Testis (tissue), 2 donors: ENCODE measurements at regions not wholly inside any gene's neighbourhood (a gene's known extent, or its start where the extent isn't known, plus 50 kb on each side); places are given as distances from the start of the nearest gene placed in this dataset.

Experiments
- DNase-seq: peaks from one replicate; pipeline ENCODE4 v3.0.0-alpha.2; 2019
- H3K27ac ChIP-seq, 2 donors: fragments of 200-600 bp; sonication (generic); one replicate each; pipeline ENCODE4 v1.5.1; 2019
- H3K27me3 ChIP-seq: fragments of 200-600 bp; sonication (generic); one replicate; pipeline ENCODE4 v1.5.1; 2019
- H3K36me3 ChIP-seq: fragments of 200-600 bp; sonication (generic); one replicate; pipeline ENCODE4 v1.5.1; 2017; ENCODE audit warnings: low read depth; ENCODE audit errors: missing control alignments
- H3K4me1 ChIP-seq: fragments of 200-600 bp; sonication (generic); one replicate; pipeline ENCODE4 v1.5.1; 2019
- H3K4me3 ChIP-seq, 2 donors: fragments of 200-600 bp; sonication (generic); one replicate each; pipeline ENCODE4 v1.5.1; 2017 to 2019
- H3K9me3 ChIP-seq: fragments of 200-600 bp; sonication (generic); one replicate; pipeline ENCODE4 v1.5.1; 2017
- POLR2A ChIP-seq: fragments of 450-650 bp; IDR thresholded peaks from one replicate; pipeline ENCODE4 v1.6.1; 2017; ENCODE audit warnings: antibody characterized with exemption, mild to moderate bottlenecking, moderate library complexity
- WGBS, 2 donors: methylation state at CpG; one replicate each; pipeline ENCODE4 v1.1.5; 2018; 5-methylcytosine and 5-hydroxymethylcytosine counted together
- intact Hi-C: fragments of 100-400 bp; cut with DNase I; formaldehyde crosslinking; loops from one replicate; pipeline ENCODE4 v1.15.1; 2023; ENCODE audit warnings: low total_unique reads
- TF ChIP-seq, protein P1 (sequence below), 3 experiments: fragments of 450-650 bp in 2 of 3; fragments of 200-600 bp in 1 of 3; sonication (generic) in 1 of 3; IDR thresholded peaks; one replicate each; pipeline ENCODE4 v1.5.1; 2016 to 2019; ENCODE audit warnings: antibody characterized with exemption in 3 of 3, mild to moderate bottlenecking in 2 of 3, moderate library complexity in 1 of 3

- H3K27ac ChIP-seq = no peak overlapping the region
- no peaks in the 10 kb centered on the region for H3K27me3 ChIP-seq
- H3K36me3 ChIP-seq = no peaks in the 10 kb centered on the region
- no peak overlapping the region for H3K4me3 ChIP-seq
- 84 to 96% methylated on average over 2 of the region's 2 CpGs for WGBS, 2 donors
- H3K4me1 ChIP-seq = no peaks in the 10 kb centered on the region
- H3K9me3 ChIP-seq = no peaks in the 10 kb centered on the region
- intact Hi-C loops = no loop called here
- TF ChIP-seq, protein P1, sequence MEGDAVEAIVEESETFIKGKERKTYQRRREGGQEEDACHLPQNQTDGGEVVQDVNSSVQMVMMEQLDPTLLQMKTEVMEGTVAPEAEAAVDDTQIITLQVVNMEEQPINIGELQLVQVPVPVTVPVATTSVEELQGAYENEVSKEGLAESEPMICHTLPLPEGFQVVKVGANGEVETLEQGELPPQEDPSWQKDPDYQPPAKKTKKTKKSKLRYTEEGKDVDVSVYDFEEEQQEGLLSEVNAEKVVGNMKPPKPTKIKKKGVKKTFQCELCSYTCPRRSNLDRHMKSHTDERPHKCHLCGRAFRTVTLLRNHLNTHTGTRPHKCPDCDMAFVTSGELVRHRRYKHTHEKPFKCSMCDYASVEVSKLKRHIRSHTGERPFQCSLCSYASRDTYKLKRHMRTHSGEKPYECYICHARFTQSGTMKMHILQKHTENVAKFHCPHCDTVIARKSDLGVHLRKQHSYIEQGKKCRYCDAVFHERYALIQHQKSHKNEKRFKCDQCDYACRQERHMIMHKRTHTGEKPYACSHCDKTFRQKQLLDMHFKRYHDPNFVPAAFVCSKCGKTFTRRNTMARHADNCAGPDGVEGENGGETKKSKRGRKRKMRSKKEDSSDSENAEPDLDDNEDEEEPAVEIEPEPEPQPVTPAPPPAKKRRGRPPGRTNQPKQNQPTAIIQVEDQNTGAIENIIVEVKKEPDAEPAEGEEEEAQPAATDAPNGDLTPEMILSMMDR (IDR thresholded peaks at IDR 0.05) = no peak
- TF ChIP-seq POLR2A = no peak
- no peak for DNase-seq
Observed at GRCh38 chr7:12881712-12882111, 194.3 kb downstream of the ARL4A start.

- TF ChIP-seq POLR2A = no peak
- TF ChIP-seq, protein P1 (IDR thresholded peaks at IDR 0.05) = no peak
- Histone ChIP-seq H3K4me1 (no peaks in the 10 kb centered on the region), H3K27ac (no peak overlapping the region), H3K27me3 (no peaks in the 10 kb centered on the region), H3K4me3 (no peak overlapping the region), H3K9me3 (no peaks in the 10 kb centered on the region), H3K36me3 (no peaks in the 10 kb centered on the region)
- 60 to 77% methylated on average over 1 of the region's 1 CpG for WGBS, 2 donors
- intact Hi-C loops = no loop called here
- DNase-seq = no peak
Observed at GRCh38 chr7:12882710-12883109, 195.3 kb downstream of the ARL4A start.

- Histone ChIP-seq H3K9me3 (no peaks in the 10 kb centered on the region), H3K27ac (no peak overlapping the region), H3K4me3 (no peak overlapping the region), H3K36me3 (no peaks in the 10 kb centered on the region), H3K27me3 (no peaks in the 10 kb centered on the region), H3K4me1 (no peaks in the 10 kb centered on the region)
- TF ChIP-seq, protein P1 (IDR thresholded peaks at IDR 0.05) = no peak
- TF ChIP-seq POLR2A = no peak
- 78 to 79% methylated on average over 1 of the region's 1 CpG for WGBS, 2 donors
- intact Hi-C loops = no loop called here
- DNase-seq = no peak
Observed at GRCh38 chr7:12884033-12884432, 196.6 kb downstream of the ARL4A start.

DNA sequence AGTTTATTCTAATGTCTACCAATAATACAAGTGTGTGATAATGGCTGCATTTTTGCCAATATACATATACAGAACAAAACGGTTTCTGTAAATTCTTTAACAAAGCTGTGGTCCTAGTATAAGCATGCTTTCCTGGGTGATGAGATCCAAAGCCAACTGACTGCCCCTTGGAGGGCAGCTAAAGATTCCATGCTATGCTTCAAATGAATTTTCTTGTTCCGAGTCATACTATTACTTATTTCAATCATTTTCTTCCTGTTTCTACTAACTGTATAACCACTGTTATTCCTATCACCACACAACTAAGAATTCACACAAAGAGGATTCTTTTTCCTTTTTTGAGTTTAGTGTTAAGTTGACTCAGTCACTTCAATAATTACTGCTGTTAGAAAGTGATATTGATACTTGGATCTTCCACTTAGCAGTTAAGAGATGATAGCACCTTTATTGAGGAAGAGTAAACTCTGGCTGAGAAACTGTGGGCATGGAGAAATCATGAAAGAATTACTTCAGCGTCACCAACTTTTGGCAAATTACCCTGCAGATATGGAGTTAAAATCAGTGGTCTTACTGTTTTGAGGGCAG, 197.5 kb downstream of the ARL4A start:
- no peak for DNase-seq
- H3K27me3 ChIP-seq = no peaks in the 10 kb centered on the region
- 73 to 92% methylated on average over 3 of the region's 3 CpGs for WGBS, 2 donors
- H3K9me3 ChIP-seq = no peaks in the 10 kb centered on the region
- no peaks in the 10 kb centered on the region for H3K4me1 ChIP-seq
- no peaks in the 10 kb centered on the region for H3K36me3 ChIP-seq
- H3K4me3 ChIP-seq = no peak overlapping the region
- no peak for TF ChIP-seq POLR2A
- TF ChIP-seq, protein P1 (IDR thresholded peaks at IDR 0.05) = no peak
- intact Hi-C loops = no loop called here
- no peak overlapping the region for H3K27ac ChIP-seq

DNA sequence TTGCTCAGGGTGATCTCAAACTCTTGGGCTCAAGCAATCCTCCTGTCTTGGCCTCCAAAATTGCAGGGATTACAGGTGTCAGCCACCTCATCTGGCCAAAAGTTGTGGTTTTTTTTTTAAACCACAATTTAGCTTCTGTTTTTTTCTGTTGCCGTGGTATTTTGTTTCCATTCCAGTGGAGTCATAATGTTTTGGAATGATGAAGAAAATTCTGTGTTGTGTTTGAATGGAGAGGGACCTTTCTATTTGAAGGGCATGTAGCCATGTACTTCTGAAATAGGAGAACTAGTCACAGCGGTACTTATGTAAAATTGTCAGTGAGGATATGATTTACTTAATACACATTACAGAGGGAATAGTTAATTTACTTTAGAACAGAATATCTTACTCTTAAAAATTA, 201.3 kb downstream of the ARL4A start:
- Histone ChIP-seq H3K4me1 (no peaks in the 10 kb centered on the region), H3K9me3 (no peaks in the 10 kb centered on the region), H3K27ac (no peak overlapping the region), H3K27me3 (no peaks in the 10 kb centered on the region), H3K36me3 (no peaks in the 10 kb centered on the region), H3K4me3 (no peak overlapping the region)
- intact Hi-C loops = no loop called here
- TF ChIP-seq, protein P1 (IDR thresholded peaks at IDR 0.05) = no peak
- TF ChIP-seq POLR2A = no peak
- DNase-seq = no peak
- 53 to 73% methylated on average over 2 of the region's 2 CpGs for WGBS, 2 donors
